A549 (cell line): ENCODE measurements at regions not wholly inside any gene's neighbourhood (a gene's known extent, or its start where the extent isn't known, plus 50 kb on each side); places are given as distances from the start of the nearest gene placed in this dataset.

ENCODE experiments used
- ATAC-seq, 2 experiments: fragments of 200-7000 bp in 1 of 2; fragments of >200 bp in 1 of 2; cut with Nextera tagmentation in 1 of 2; cut with Tn5 transposase in 1 of 2; 3 replicates each; pipeline versions ENCODE4 v1.8.0 to v1.9.1; 2018 to 2020; ENCODE audit warnings: mild to moderate bottlenecking in 1 of 2, moderate library complexity in 1 of 2
- CTCF ChIA-PET: fragments of 300-600 bp; sonication (Branson Sonifier 250); formaldehyde crosslinking; extraction: SDS; loops from one replicate; lab custom pipeline; 2021; ENCODE audit warnings: antibody characterized with exemption, inconsistent platforms; lab: Yijun Ruan, JAX
- POLR2A ChIA-PET: fragments of 350-600 bp; formaldehyde crosslinking; extraction: SDS; loops from one replicate; lab custom pipeline; 2021; ENCODE audit warnings: antibody characterized with exemption, inconsistent platforms; lab: Yijun Ruan, JAX
- DNase-seq, 2 experiments: peaks; one replicate each; pipeline versions ENCODE4 v3.0.0 to v3.0.0-alpha.2; 2011 to 2016; ENCODE audit warnings: low read depth in 1 of 2, low spot score in 1 of 2
- FAIRE-seq: peaks from 2 replicates; lab custom pipeline; 2011; peaks lifted over from hg19 to GRCh38; lab: Jason Lieb, UNC
- H3K27ac ChIP-seq, 2 experiments: fragments of >200 bp; sonication (Bioruptor Twin); formaldehyde crosslinking; 3 replicates each; pipeline ENCODE4 v1.5.1; 2016 to 2017
- H3K4me1 ChIP-seq: fragments of >200 bp; sonication (Bioruptor Twin); formaldehyde crosslinking; 3 replicates; pipeline ENCODE4 v1.6.1; 2016
- H3K4me2 ChIP-seq: fragments of >200 bp; sonication (Bioruptor Twin); formaldehyde crosslinking; 3 replicates; pipeline ENCODE4 v1.6.1; 2016
- H3K4me3 ChIP-seq: fragments of >200 bp; sonication (Bioruptor Twin); formaldehyde crosslinking; 3 replicates; pipeline ENCODE4 v1.5.1; 2016
- H3K9me3 ChIP-seq: fragments of >200 bp; sonication (Bioruptor Twin); formaldehyde crosslinking; 3 replicates; pipeline ENCODE4 v1.6.1; 2016
- BCL3 ChIP-seq: fragments of >200 bp; sonication (Bioruptor Twin); formaldehyde crosslinking; IDR thresholded peaks from 3 replicates; pipeline ENCODE4 v1.6.1; 2016
- BHLHE40 ChIP-seq: IDR thresholded peaks from 2 replicates; pipeline ENCODE4 v1.6.1; 2012; ENCODE audit warnings: low read depth, low read length, inconsistent platforms
- CBX2 ChIP-seq: fragments of 200-600 bp; sonication (generic); IDR thresholded peaks from 2 replicates; pipeline ENCODE4 v1.6.1; 2016; ENCODE audit warnings: low read depth, mild to moderate bottlenecking, borderline replicate concordance
- CEBPB ChIP-seq, 2 experiments: fragments of >200 bp in 1 of 2; sonication (Bioruptor Twin) in 1 of 2; formaldehyde crosslinking in 1 of 2; IDR thresholded peaks; 2 replicates each; pipeline ENCODE4 v1.6.1; 2012 to 2016
- E2F6 ChIP-seq: IDR thresholded peaks from 2 replicates; pipeline ENCODE4 v1.6.1; 2012; ENCODE audit warnings: low read depth, borderline replicate concordance
- EHMT2 ChIP-seq: fragments of 200-600 bp; sonication (generic); IDR thresholded peaks from 2 replicates; pipeline ENCODE4 v1.6.1; 2016; ENCODE audit warnings: antibody characterized with exemption, low read depth, mild to moderate bottlenecking, moderate library complexity
- ESRRA ChIP-seq: fragments of 150-350 bp; IDR thresholded peaks from 2 replicates; pipeline ENCODE4 v1.6.1; 2014; ENCODE audit warnings: mild to moderate bottlenecking, low read length, borderline replicate concordance
- FOSB ChIP-seq: fragments of 250-450 bp; sonication (Bioruptor Pico); IDR thresholded peaks from 2 replicates; pipeline ENCODE4 v1.5.0; 2020; ENCODE audit warnings: mild to moderate bottlenecking, moderate library complexity
- FOSL2 ChIP-seq, 2 experiments: fragments of 450-650 bp in 1 of 2; fragments of >200 bp in 1 of 2; sonication (Bioruptor Twin) in 1 of 2; formaldehyde crosslinking; IDR thresholded peaks; 2 replicates each; pipeline versions ENCODE4 v1.5.0 to v1.6.1; 2016 to 2020; ENCODE audit warnings: mild to moderate bottlenecking in 1 of 2, moderate library complexity in 1 of 2
- HOXA7 ChIP-seq: fragments of 250-450 bp; sonication (Bioruptor Pico); IDR thresholded peaks from 2 replicates; pipeline ENCODE4 v1.5.0; 2020; ENCODE audit warnings: mild to moderate bottlenecking, moderate library complexity
- JUNB ChIP-seq: fragments of >200 bp; sonication (Bioruptor Twin); formaldehyde crosslinking; IDR thresholded peaks from 2 replicates; pipeline ENCODE4 v1.6.1; 2016
- MAX ChIP-seq: IDR thresholded peaks from 2 replicates; pipeline ENCODE4 v1.6.1; 2012
- MAZ ChIP-seq: fragments of 150-350 bp; IDR thresholded peaks from 2 replicates; pipeline ENCODE4 v1.6.1; 2014; ENCODE audit warnings: antibody characterized with exemption, low read depth, low read length, borderline replicate concordance
- POLR2A ChIP-seq: IDR thresholded peaks from 2 replicates; pipeline ENCODE4 v1.6.1; 2012; ENCODE audit warnings: mild to moderate bottlenecking, low read length
- POLR2AphosphoS2 ChIP-seq: conservative IDR thresholded peaks from 2 replicates; pipeline ENCODE4 v1.6.1; 2012; ENCODE audit warnings: low read length, improper control_type of control experiment, inconsistent platforms
- RFX5 ChIP-seq: fragments of 450-650 bp; IDR thresholded peaks from 2 replicates; pipeline ENCODE4 v1.7.1; 2014; ENCODE audit warnings: antibody characterized with exemption, mild to moderate bottlenecking, moderate library complexity
- RNF2 ChIP-seq: fragments of 200-600 bp; sonication (generic); IDR thresholded peaks from 2 replicates; pipeline ENCODE4 v1.6.1; 2016; ENCODE audit warnings: low read depth, mild to moderate bottlenecking, antibody characterized with exemption, moderate library complexity, borderline replicate concordance
- SMC3 ChIP-seq: fragments of >200 bp; sonication (Bioruptor Twin); formaldehyde crosslinking; IDR thresholded peaks from 3 replicates; pipeline ENCODE4 v1.6.1; 2018; ENCODE audit warnings: inconsistent platforms
- SREBF2 ChIP-seq: fragments of 450-650 bp; IDR thresholded peaks from 2 replicates; pipeline ENCODE4 v1.6.1; 2014; ENCODE audit warnings: mild to moderate bottlenecking, moderate library complexity
- USF2 ChIP-seq: fragments of 450-650 bp; IDR thresholded peaks from 2 replicates; pipeline ENCODE4 v1.6.1; 2014; ENCODE audit warnings: antibody characterized with exemption
- ZFP36 ChIP-seq: fragments of 450-650 bp; IDR thresholded peaks from 2 replicates; pipeline ENCODE4 v1.6.1; 2014; ENCODE audit warnings: borderline replicate concordance; ENCODE audit not compliant: partially characterized antibody
- ZNF302 ChIP-seq: fragments of 250-450 bp; sonication (Bioruptor Pico); IDR thresholded peaks from 2 replicates; pipeline ENCODE4 v1.9.0; 2021; ENCODE audit warnings: inconsistent platforms, mild to moderate bottlenecking, moderate library complexity
- WGBS: methylation state at CpG from one replicate; pipeline ENCODE4 v1.1.6; 2017; ENCODE audit errors: missing lambda C conversion rate; 5-methylcytosine and 5-hydroxymethylcytosine counted together

- ChIA-PET CTCF (interaction anchor here (0.9 kb wide), 1 partner anchor 38 kb away, joined by 3 read pairs; no protein-coding TSS in a partner anchor), POLR2A (no interaction called here)
- no peak for TF ChIP-seq E2F6
- no peak for TF ChIP-seq EHMT2
- TF ChIP-seq SREBF2, result no peak
- TF ChIP-seq FOSB, result no peak
- TF ChIP-seq ESRRA, result no peak
- no peak for TF ChIP-seq USF2
- no peak for TF ChIP-seq JUNB
- no peak for TF ChIP-seq RNF2
- no peak for TF ChIP-seq FOSL2 (IDR thresholded peaks at IDR 0.05)
- TF ChIP-seq FOSL2 (CRISPR knock-in tag; IDR thresholded peaks at IDR 0.05), result no peak
- TF ChIP-seq BHLHE40, result no peak
- no peak for TF ChIP-seq HOXA7 (CRISPR knock-in tag)
- TF ChIP-seq MAZ, result no peak
- TF ChIP-seq ZNF302 (CRISPR knock-in tag), result no peak
- TF ChIP-seq SMC3, result no peak
- no peak for TF ChIP-seq CBX2
- no peak for TF ChIP-seq ZFP36
- no peak for TF ChIP-seq MAX
- no peak for TF ChIP-seq BCL3
- ATAC-seq (no peak), FAIRE-seq (no peak), DNase-seq (no peak)
- no peak overlapping the region for H3K27ac ChIP-seq
- no peak overlapping the region for H3K4me3 ChIP-seq
- no peak overlapping the region for H3K4me2 ChIP-seq
- 71% methylated on average over 3 of the region's 3 CpGs for WGBS
- H3K4me1 ChIP-seq, result no peaks in the 10 kb centered on the region
- H3K9me3 ChIP-seq, result no peaks in the 10 kb centered on the region
Observed at GRCh38 chr13:62473944-62474237, 1058.2 kb upstream of the PCDH20 start.

- ATAC-seq, result no peak
- no peak overlapping the region for H3K4me3 ChIP-seq
- H3K9me3 ChIP-seq, result no peaks in the 10 kb centered on the region
- 37% methylated on average over 2 of the region's 2 CpGs for WGBS
- TF ChIP-seq POLR2AphosphoS2 (no peak), RFX5 (no peak), CEBPB (IDR thresholded peaks at IDR 0.05) (no peak), SMC3 (no peak), MAX (no peak), POLR2A (no peak), E2F6 (no peak), JUNB (no peak)
- ChIA-PET POLR2A (no interaction called here), CTCF (interaction anchor here (0.9 kb wide), 1 partner anchor 38 kb away, joined by 3 read pairs; no protein-coding TSS in a partner anchor)
- no peak overlapping the region for H3K4me2 ChIP-seq
- DNase-seq, result no peak
- FAIRE-seq, result no peak
- H3K27ac ChIP-seq, result no peak overlapping the region
- no peaks in the 10 kb centered on the region for H3K4me1 ChIP-seq
Observed at GRCh38 chr13:62473190-62473943, 1057.7 kb upstream of the PCDH20 start.
